GM18505 (cell line): ENCODE measurements at regions not wholly inside any gene's neighbourhood (a gene's known extent, or its start where the extent isn't known, plus 50 kb on each side); places are given as distances from the start of the nearest gene placed in this dataset.
"Not testable (repeated sequence)": the region's sequence is repeated elsewhere in the genome, so short reads cannot be mapped to it uniquely, and the experiment has no call there.

Experiments
- ATAC-seq: cut with Tn5 transposase; IDR thresholded peaks from one replicate; pipeline ENCODE4 v1.9.1; 2021; ENCODE audit not compliant: unreplicated experiment
- POLR2A ChIP-seq: IDR thresholded peaks from 4 replicates; pipeline ENCODE4 v1.6.1; 2011; ENCODE audit warnings: borderline replicate concordance; ENCODE audit not compliant: insufficient read depth, insufficient read length; ENCODE audit errors: extremely low read depth

DNA sequence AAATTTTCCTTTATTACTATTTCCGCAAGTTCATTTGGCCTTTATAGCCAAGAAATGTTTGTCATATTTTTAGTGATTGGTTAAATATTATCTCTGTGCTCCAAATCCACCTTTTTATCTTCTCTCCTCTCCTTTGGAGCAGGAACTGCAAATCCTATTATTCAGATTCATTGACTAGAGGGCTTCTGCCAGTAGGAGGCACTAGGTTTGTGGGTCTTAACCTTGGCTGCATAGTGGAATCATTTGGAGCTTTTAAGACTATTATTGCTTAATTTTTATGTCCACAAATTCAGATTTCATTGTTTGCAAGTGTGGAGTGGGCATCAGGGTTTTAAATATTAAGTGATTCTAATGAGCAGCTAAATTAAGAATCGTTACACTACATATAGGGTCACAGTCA is 75.3 kb upstream of the SYT10 start:
- no peak for TF ChIP-seq POLR2A
- ATAC-seq = no peak

DNA sequence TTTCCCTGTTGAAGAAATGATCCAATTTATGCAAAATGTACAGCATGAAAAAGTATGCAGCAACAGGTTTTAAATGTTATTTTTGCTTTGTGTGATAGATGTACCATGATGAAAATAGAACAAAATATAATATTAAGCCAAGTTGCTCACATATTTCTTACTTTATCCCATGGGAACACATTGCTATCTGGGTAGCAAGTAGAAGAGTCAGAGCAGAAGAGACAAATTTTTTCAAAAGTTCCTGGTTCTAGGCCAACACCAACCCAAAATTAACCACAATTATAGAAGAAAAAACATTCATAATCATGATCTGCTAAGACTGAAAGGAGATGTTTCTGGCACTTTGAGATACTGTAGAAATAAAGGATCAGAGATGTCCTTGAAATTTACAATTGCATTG is 79.9 kb upstream of the SYT10 start:
- ATAC-seq = no peak
- no peak for TF ChIP-seq POLR2A

DNA sequence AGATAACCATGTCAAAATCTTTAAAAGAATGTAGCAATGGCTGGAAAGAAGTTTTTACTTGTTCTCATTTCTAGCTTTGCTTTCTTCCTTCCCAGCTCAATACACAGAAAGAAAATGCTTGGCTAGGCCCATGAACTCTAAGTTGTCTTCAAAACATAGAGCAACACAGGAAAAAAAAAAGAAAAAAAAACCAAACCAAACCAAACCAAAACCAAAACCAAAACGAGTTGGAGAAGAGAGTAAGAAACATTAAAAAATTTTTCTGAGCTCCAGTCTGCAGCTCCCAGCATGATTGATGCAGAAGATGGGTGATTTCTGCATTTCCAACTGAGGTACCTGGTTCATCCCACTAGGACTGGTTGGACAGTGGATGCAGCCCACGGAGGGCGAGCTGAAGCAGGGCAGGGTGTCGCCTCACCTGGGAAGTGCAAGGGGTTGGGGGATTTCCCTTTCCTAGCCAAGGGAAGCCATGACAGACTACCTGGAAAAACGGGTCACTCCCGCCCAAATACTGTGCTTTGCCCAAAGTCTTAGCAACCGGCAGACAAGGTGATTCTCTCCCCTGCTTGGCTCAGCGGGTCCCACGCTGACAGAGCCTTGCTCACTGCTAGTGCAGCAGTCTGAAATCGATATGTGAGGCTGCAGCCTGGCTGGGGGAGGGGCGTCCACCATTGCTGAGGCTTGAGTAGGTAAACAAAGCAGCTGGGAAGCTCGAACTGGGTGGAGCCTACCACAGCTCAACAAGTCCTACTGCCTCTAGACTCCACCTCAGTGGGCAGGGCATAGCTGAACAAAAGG is 81.1 kb upstream of the SYT10 start:
- ATAC-seq = not testable (repeated sequence)

DNA sequence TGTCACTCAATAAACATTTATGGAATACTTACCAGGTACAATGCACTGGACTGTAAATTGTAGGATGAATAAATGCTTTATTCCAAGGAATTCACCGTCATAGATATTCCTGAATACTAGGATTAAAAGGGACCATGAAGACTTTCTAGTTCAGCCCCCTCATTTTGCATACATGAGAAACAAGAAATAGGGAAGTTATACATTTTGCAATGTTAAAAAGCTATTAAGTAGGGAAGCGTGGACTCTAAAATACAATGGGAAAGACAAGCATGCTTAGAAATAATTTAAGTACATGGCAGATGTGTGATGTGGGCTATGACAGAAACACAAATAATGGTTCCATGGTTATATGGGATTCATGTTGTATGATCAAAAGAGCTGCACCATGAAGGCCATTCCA is 89.4 kb upstream of the SYT10 start:
- no peak for ATAC-seq
- TF ChIP-seq POLR2A = no peak

DNA sequence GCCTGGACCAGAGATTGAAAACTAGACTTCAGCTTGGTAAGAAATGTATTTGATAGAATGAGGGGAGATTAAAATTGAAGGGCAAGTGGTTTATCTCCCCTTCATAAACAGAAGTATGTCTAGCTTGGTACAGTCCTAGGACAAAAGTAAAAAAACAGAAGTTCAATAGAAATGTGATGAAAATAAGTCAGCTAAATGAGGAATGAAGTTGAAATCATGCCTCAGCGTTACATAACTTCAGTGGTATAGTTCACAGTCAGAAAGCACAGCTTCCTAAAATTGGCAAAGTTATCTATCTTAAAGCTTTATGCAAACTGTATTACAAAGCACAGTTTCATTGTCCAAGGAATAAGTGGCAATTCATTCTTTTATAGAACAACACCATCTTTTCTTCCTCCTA is 90.2 kb upstream of the SYT10 start:
- no peak for ATAC-seq
- TF ChIP-seq POLR2A = no peak

DNA sequence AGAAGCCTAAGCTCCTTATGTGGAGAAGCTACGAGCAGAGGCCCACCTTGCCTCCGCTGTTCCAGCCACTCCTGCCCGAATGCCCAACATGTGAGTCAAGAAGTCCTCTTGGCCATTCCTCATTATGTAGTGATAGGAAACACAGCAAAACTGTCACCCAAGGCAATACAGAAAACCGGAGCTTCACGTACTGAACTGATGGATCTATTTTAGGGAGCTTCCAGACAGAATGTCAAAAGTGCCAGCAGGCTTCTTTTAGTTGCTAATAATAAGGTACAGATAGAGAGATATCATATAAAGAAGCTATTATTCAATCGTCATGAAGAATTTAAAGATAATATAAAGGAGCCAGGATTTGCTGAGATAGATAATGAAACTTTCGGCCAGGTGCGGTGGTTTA is 91.6 kb upstream of the SYT10 start:
- no peak for TF ChIP-seq POLR2A
- ATAC-seq = no peak

DNA sequence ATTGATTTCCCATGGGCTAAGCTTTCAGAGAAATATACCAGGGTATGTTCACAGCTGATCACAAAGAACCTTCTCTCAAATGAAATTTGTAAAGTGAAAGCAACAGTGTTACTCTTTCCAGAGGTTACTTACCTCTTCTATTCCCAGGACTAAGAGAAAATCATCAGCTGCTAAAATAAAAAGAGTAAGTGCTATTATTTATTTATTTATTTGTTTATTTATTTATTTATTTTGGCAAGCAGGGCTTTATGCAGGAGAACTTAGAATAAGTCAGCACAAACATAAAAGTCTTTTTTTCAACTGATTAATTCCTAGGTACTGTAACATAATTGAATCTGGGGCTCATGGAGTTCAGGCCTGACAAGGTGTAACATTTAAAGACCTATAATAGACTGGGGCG is 93.9 kb upstream of the SYT10 start:
- ATAC-seq = no peak
- TF ChIP-seq POLR2A = no peak

DNA sequence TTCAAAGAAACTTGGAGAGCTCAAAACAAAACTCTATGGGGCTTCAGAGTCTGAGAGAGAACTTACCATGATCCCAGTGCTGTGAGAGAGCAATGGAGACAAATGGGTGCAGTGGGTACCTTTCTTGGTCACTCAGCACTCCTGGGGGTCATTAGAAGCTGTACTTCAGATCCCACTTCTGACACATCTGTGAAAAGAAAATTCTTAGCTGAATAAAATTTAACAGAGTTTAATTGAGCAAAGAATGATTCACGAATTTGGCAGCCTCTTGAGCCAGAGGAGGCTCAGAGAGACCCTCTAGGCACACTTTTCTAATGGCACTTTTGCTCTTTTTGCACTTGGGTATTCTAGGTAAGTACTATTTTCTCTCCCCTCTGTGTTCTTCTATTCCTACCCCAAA is 96.8 kb upstream of the SYT10 start:
- no peak for TF ChIP-seq POLR2A
- no peak for ATAC-seq

DNA sequence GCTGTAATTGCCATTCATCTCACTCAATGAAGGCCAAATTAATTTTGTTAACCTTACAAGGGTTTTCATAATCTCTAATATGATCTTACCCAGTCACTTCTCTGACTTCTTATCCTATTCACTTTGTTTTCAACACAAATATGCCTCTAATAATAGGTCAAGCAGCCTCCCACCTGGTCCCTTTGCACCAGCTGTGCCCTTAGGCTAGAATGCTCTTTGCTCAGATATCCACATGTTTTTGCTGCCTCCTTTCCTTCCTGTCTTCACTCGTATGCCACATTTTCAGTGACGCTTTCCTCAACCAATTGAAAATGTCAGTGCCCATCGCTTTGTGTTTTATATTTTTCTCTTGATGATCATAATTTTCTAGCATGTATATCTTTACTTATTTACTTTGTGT is 106.4 kb upstream of the SYT10 start:
- no peak for ATAC-seq
- no peak for TF ChIP-seq POLR2A

DNA sequence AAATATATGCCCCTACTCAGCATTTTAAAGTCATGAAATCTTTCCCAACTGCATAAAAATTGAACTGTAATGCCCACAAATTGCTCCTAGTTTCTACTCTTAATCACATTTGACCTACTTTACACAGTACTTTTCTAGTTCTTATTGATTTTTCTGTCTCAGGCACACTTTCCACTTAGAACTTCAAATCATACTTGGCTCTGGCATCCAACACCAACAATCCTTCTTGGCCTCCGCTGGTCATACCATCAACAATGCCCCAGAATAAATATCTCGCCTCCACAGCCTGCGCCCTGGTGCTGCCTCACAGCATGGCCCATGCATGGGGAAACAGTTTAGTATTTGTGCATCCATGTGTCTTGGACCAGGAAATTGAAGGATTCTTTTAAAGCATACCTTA is 107.5 kb upstream of the SYT10 start:
- no peak for TF ChIP-seq POLR2A
- ATAC-seq = no peak

DNA sequence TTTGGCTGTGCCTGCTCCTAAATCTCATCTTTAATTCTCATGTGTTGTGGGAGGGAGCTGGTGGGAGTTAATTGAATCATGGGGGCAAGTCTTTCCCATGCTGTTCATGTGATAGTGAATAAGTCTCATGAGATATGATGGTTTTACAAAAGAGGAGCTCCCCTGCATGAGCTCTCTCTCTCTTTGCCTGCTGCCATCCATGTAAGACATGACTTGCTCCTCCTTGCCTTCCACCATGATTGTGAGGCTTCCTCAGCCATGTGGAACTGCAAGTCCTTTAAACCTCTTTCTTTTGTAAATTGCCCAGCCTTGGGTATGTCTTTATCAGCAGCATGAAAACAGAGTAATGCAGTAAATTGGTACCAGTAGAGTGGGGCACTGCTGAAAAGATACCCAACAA is 110.6 kb upstream of the SYT10 start:
- ATAC-seq = not testable (repeated sequence)

DNA sequence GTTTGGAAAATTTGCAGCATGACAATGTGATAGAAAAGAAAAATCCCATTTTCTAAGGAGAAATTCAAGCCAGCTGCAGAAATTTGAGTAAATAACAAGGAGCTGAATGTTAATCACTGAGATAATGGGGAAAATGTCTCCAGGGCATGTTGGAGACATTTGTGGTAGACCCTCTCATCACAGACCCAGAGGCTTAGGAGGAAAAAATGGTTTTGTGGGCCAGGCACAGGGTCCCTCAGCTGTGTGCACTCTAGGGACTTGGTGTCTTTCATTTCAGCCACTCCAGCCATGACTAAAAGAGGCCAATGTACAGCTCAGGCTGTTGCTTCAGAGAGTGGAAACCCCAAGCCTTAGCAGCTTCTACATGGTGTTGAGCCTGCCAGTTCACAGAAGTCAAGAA is 111.4 kb upstream of the SYT10 start:
- ATAC-seq = no peak
- no peak for TF ChIP-seq POLR2A

DNA sequence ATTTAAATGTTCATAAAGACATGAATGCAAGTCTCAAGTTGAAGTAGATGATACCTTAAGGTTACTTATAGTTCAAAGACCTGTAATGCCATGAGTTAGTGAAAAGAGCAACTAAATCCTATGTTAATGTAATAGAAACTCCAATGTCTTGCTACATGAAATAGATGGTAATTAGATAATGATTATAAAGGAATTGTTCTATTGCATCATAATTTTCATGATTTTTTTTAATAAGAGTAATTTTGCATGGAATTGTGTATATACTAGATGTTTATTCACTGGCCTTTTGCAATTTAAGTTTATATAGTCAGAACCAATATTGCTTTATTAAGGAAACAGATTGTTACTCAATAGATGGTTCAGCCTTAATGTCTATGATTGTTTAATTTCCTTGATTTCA is 115.5 kb upstream of the SYT10 start:
- ATAC-seq = no peak
- no peak for TF ChIP-seq POLR2A

DNA sequence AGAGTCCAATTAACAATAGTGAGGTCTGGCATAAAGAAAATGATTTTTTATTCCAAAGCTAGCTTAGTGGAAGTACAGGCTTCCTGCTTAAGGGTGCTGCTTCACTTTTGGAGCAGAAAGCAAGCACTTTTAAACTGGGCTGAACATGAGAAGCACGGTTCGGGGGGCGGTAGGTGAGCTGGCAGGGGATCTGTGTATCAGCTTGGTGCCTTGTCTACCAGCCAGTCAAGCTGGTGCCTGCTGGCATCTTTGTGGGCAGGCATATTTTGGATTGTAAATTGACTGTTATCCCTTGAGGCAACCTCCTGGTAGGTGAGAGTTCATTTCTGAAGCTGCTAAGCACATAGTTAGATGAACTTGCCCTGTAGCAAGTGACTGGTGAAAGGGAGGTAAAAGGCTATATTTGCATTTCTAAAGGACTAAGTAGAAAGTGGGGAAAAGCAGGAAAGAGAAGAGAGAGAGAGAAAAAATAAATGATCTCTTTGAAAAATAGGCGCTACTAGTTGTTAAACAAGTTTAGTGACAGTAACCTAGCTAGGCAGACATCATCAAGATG is 121.1 kb upstream of the SYT10 start:
- TF ChIP-seq POLR2A = no peak
- no peak for ATAC-seq

DNA sequence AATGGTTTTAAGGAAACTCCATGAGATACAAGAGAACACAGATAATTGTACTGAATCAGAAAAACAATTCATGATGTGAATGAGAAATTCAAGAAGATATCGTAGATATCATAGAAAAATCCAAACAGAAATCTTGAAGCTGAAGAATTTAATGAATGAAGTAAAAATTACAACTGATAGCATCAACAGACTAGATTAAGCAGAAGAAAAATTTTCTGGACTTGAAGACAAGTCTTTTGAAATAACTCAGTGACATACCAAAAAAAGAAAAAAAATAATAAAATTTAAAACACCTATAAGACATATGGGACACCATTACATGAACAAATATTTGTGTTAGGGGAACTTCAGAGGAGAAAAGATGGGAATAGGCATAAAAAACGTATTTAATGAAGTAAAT is 122.8 kb upstream of the SYT10 start:
- TF ChIP-seq POLR2A = no peak
- no peak for ATAC-seq
